DLD1 (cell line): ENCODE measurements at regions not wholly inside any gene's neighbourhood (a gene's known extent, or its start where the extent isn't known, plus 50 kb on each side); places are given as distances from the start of the nearest gene placed in this dataset.
"Not testable (repeated sequence)": the region's sequence is repeated elsewhere in the genome, so short reads cannot be mapped to it uniquely, and the experiment has no call there.

Experiments used
- in situ Hi-C: cut with HindIII; loops from 2 replicates; pipeline ENCODE4 v1.10.0; 2017; ENCODE audit warnings: low sequenced_read_pairs

DNA sequence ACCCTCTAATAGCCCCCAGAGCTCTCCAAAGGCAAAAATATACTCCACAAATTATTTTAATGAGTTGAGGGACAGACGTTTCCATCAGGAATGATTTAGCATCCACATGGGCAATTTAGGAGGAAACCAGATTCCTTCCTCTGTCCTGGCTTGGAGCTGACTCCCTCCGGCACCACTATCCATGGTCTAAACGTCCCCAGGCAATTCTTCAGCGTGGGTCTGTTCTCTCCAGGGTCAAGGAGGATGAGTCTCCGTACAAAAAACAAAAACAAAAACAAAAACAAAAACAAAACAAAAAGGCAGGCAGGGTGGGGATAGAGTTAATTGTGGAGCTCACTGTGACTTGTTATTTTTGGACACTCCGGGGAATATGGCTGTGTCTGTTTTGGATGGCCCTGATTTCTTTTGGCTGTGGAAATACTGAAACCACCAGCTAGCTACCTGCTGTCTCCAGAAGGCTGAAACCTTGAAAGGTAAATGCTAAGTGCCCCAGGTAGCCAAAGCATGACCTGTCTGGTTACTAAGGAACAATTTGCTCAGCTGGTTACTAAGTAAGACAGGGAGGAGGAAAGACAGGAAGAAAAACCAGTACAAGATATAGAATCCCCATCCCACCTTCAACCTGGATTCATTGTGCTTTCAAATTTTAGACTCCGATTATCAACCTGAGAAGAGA lies 419.1 kb upstream of the LCORL start:
- in situ Hi-C loops: no loop called here

- in situ Hi-C loops: no loop called here
These were observed 417.8 kb upstream of the LCORL start for GRCh38 chr4:18439311-18439710.

DNA sequence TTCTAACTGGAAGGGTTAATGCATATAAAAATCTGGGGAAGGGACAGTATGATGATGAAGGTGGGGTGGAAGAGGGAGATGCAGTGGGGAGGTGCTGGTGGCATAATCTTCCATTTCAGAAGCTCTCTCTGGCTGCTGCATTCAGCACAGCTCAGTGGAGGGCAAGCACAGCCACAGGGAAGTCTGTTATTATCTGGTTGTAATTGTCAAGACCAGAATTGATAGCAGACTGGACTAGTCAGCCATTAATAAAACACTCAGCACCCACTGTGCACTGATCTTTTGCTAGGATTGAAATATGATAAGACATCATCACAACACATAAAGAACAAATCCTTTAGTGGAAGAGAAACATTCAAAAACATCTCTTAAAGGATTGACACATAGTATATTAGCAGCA lies 414.2 kb upstream of the LCORL start:
- in situ Hi-C loops: no loop called here

GRCh38 chr4:18422685-18423084 lies 401.1 kb upstream of the LCORL start:
- in situ Hi-C loops: no loop called here

DNA sequence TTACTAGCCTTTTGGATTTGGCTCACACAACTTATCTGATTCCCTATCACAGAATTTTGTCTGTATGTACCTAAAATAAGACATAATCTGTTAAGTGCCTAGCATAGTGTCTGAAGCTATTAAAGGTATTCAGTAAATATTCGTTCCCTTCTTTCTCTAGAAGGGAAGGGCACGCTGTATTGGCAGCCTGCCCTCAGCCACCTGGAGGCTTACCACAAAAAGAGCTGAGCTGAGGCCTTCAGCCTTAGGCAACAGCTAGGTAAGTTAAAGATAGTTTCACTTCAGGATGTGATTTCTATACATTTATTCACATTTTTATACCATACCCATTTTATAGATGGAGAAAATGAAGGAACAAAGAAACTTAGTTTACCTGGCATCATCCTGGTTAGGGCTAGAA lies 400.0 kb upstream of the LCORL start:
- in situ Hi-C loops: no loop called here

- in situ Hi-C loops: no loop called here
These were observed 398.2 kb upstream of the LCORL start for GRCh38 chr4:18419780-18420179.

- in situ Hi-C loops: not testable (repeated sequence)
These were observed 396.8 kb upstream of the LCORL start for GRCh38 chr4:18418195-18418898.

DNA sequence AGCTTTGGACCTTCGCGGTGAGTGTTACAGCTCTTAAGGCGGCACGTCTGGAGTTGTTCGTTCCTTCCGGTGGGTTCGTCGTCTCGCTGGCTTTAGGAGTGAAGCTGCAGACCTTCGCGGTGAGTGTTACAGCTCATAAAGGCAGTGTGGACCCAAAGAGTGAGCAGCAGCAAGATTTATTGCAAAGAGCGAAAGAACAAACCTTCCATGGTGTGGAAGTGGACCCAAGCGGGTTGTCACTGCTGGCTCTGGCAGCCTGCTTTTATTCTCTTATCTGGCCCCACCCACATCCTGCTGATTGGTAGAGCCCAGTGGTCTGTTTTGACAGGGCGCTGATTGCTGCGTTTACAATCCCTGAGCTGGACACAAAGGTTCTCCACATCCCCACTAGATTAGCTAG lies 396.1 kb upstream of the LCORL start:
- in situ Hi-C loops: not testable (repeated sequence)

GRCh38 chr4:18406264-18406663 lies 384.7 kb upstream of the LCORL start:
- in situ Hi-C loops: no loop called here

GRCh38 chr4:18405054-18405453 lies 383.5 kb upstream of the LCORL start:
- in situ Hi-C loops: no loop called here

- in situ Hi-C loops: no loop called here
These were observed 383.1 kb upstream of the LCORL start for GRCh38 chr4:18404642-18405041.

- in situ Hi-C loops: no loop called here
These were observed 381.8 kb upstream of the LCORL start for GRCh38 chr4:18403327-18403726.

DNA sequence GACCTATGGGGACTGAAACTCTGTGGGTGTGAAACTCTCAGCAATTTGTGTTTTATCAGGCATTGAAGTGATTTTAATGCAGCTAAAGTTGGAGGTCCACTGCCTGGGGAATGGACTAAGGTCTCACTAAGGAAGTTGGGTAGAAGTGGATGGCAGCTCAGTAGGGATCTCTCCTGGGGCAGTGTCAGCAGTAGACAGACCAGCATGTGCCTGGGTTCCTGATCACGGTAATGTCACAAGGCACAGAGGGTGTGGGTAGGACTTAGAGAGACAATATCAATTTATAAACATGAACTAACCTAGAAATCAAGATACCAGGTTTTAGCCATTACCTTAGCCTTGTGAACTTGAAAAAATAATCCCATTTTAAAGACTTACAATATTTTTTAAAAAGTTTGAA lies 380.3 kb upstream of the LCORL start:
- in situ Hi-C loops: no loop called here

GRCh38 chr4:18401425-18401824 lies 379.9 kb upstream of the LCORL start:
- in situ Hi-C loops: no loop called here

- in situ Hi-C loops: no loop called here
These were observed 377.1 kb upstream of the LCORL start for GRCh38 chr4:18398661-18399060.

DNA sequence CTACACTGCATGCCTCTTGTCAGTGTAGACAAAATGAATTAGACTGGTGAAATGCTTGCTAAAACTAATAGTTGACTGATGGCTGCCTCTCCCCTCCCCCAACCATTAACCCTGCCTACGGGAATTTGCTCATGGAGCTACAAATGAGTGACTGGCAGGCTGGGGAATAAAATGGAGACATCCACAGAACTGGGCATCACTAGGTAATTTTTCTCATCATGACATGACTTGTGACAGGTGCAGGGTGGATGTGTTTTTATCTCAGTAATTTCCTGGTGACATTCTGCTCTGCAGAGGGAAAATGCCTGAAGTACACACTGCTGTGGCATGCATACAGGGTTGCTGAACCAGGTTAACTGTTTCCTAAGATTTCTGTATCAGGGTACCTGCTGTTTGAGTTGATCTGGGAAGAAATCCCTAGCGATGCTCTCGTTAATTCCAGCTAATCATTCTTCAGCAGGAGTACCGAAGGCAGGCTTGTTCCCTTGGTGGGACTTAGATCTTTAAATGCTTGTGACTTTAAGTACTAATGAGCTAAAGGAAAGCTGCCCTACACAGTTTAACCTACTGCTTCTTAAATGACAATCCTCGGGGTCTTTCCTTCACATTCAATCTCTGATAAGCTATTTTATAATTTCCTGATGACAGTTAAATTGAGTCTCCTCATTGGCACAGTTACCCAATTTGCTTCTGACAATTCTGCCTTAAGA lies 376.3 kb upstream of the LCORL start:
- in situ Hi-C loops: no loop called here

GRCh38 chr4:18394656-18395055 lies 373.1 kb upstream of the LCORL start:
- in situ Hi-C loops: no loop called here

- in situ Hi-C loops: no loop called here
These were observed 369.8 kb upstream of the LCORL start for GRCh38 chr4:18391354-18391728.

GRCh38 chr4:18390655-18391353 lies 369.2 kb upstream of the LCORL start:
- in situ Hi-C loops: no loop called here

DNA sequence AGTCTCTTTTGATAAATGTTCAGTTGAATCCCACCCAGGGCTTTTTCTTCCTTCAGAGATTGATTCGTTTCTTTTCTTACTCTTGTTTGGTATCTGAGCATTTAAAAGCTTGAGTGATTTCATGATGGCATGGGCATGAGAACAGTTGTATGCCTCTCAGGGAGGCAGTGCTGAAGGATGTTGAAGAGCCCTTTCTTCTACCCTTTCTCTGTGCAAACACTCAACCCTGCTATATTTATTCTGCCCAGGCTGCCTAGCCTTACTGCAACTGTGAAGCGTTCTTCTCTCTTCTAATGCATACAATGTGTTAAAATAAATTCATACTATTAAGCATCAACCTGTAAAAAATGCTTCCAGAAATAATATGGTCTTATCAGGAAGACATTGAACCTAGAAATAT lies 367.6 kb upstream of the LCORL start:
- in situ Hi-C loops: no loop called here

GRCh38 chr4:18388039-18388438 lies 366.5 kb upstream of the LCORL start:
- in situ Hi-C loops: no loop called here

- in situ Hi-C loops: no loop called here
These were observed 359.6 kb upstream of the LCORL start for GRCh38 chr4:18381186-18381585.
